ENCODE measurements at regions not wholly inside any gene's neighbourhood (a gene's known extent, or its start where the extent isn't known, plus 50 kb on each side); places are given as distances from the start of the nearest gene placed in this dataset.

- H3K27me3 ChIP-seq (ENCODE audit: control insufficient read depth in 2 of 2, insufficient read depth in 2 of 2, low read length in 2 of 2), result no peaks in the 10 kb centered on the region
- H2AFZ ChIP-seq (ENCODE audit: insufficient read depth, low read depth, low read length, poor library complexity, severe bottlenecking), result no peak overlapping the region
- H3K9me3 Mint-ChIP-seq, result peaks cover 0 to 7% (median 0%) of the 10 kb centered on the region in 7 donors
- no peak for TF ChIP-seq CTCF (IDR thresholded peaks at IDR 0.05)
- no peaks in the 10 kb centered on the region for H3K36me3 Mint-ChIP-seq
- H3K27ac ChIP-seq (ENCODE audit: low read depth in 1 of 2, low read length in 2 of 2), result no peak overlapping the region
- no peaks in the 10 kb centered on the region for H3K4me1 ChIP-seq (ENCODE audit: control insufficient read depth in 1 of 2, insufficient read depth in 2 of 2, low read length in 2 of 2)
- H3K4me2 ChIP-seq (replicated peaks; ENCODE audit: extremely low read depth, low read length, poor library complexity, severe bottlenecking), result no peak overlapping the region
- no peaks in the 10 kb centered on the region for H3K4me1 Mint-ChIP-seq
- 86% methylated on average over 3 of the region's 8 CpGs for WGBS (ENCODE audit: insufficient coverage)
- intact Hi-C loops (cut with micrococcal nuclease), result no loop called here
- no peaks in the 10 kb centered on the region for H3K79me2 ChIP-seq (ENCODE audit: insufficient read depth, low read length)
- H3K27ac Mint-ChIP-seq, result no peak overlapping the region
- peaks cover 0 to 4% (median 0%) of the 10 kb centered on the region in 3 donors for H3K27me3 Mint-ChIP-seq (ENCODE audit: low read depth in 3 of 3)
- H3K4me3 ChIP-seq (replicated peaks in 1 of 3; ENCODE audit: low read depth in 2 of 3, low read length in 3 of 3), result no peak overlapping the region
- DNase-seq, result no peak
- no peak overlapping the region for H3K4me3 Mint-ChIP-seq
- no peaks in the 10 kb centered on the region for H3K36me3 ChIP-seq (replicated peaks in 1 of 2; ENCODE audit: control insufficient read depth in 1 of 2, insufficient read depth in 2 of 2, low read length in 2 of 2)
- no peaks in the 10 kb centered on the region for H4K20me1 ChIP-seq (ENCODE audit: insufficient read depth, low read length)
- no peaks in the 10 kb centered on the region for H3K9me3 ChIP-seq (replicated peaks in 1 of 2; ENCODE audit: control insufficient read depth in 1 of 2, insufficient read depth in 1 of 2, low read length in 2 of 2)
- H3K9ac ChIP-seq (ENCODE audit: insufficient read depth, low read length, poor library complexity, severe bottlenecking), result no peak overlapping the region
These were observed 490.6 kb downstream of the DHX35 start for GRCh38 chr20:39452583-39453340.

- Mint-ChIP-seq H3K27me3 (ENCODE audit: low read depth in 3 of 3) (peaks cover 0 to 4% (median 0%) of the 10 kb centered on the region in 3 donors), H3K27ac (no peak overlapping the region), H3K36me3 (no peaks in the 10 kb centered on the region), H3K4me3 (no peak overlapping the region), H3K9me3 (peaks cover 0 to 6% (median 0%) of the 10 kb centered on the region in 7 donors), H3K4me1 (no peaks in the 10 kb centered on the region)
- H3K9me3 ChIP-seq (replicated peaks in 1 of 2; ENCODE audit: control insufficient read depth in 1 of 2, insufficient read depth in 1 of 2, low read length in 2 of 2), result no peaks in the 10 kb centered on the region
- DNase-seq, result no peak
- H3K36me3 ChIP-seq (replicated peaks in 1 of 2; ENCODE audit: control insufficient read depth in 1 of 2, insufficient read depth in 2 of 2, low read length in 2 of 2), result no peaks in the 10 kb centered on the region
- H4K20me1 ChIP-seq (ENCODE audit: insufficient read depth, low read length), result no peaks in the 10 kb centered on the region
- intact Hi-C loops (cut with micrococcal nuclease), result no loop called here
- no peak for TF ChIP-seq CTCF (IDR thresholded peaks at IDR 0.05)
- H3K4me2 ChIP-seq (replicated peaks; ENCODE audit: extremely low read depth, low read length, poor library complexity, severe bottlenecking), result no peak overlapping the region
- no peaks in the 10 kb centered on the region for H3K4me1 ChIP-seq (ENCODE audit: control insufficient read depth in 1 of 2, insufficient read depth in 2 of 2, low read length in 2 of 2)
- no peaks in the 10 kb centered on the region for H3K79me2 ChIP-seq (ENCODE audit: insufficient read depth, low read length)
- H3K27me3 ChIP-seq (ENCODE audit: control insufficient read depth in 2 of 2, insufficient read depth in 2 of 2, low read length in 2 of 2), result no peaks in the 10 kb centered on the region
- no peak overlapping the region for H3K27ac ChIP-seq (ENCODE audit: low read depth in 1 of 2, low read length in 2 of 2)
- H2AFZ ChIP-seq (ENCODE audit: insufficient read depth, low read depth, low read length, poor library complexity, severe bottlenecking), result no peak overlapping the region
- no peak overlapping the region for H3K9ac ChIP-seq (ENCODE audit: insufficient read depth, low read length, poor library complexity, severe bottlenecking)
- no peak overlapping the region for H3K4me3 ChIP-seq (replicated peaks in 1 of 3; ENCODE audit: low read depth in 2 of 3, low read length in 3 of 3)
These were observed 489.2 kb downstream of the DHX35 start for GRCh38 chr20:39451386-39451785.
